Activated T-cell treated with anti-CD3 and anti-CD28 coated beads, Interleukin-2, amount 50 U/mL, for 48 hours (primary cell): ENCODE measurements at regions not wholly inside any gene's neighbourhood (a gene's known extent, or its start where the extent isn't known, plus 50 kb on each side); places are given as distances from the start of the nearest gene placed in this dataset.
"Not testable (repeated sequence)": the region's sequence is repeated elsewhere in the genome, so short reads cannot be mapped to it uniquely, and the experiment has no call there.

ENCODE experiments used
- DNase-seq, 2 experiments: peaks; one replicate each; pipeline ENCODE4 v3.0.0-alpha.2; 2020

GRCh38 chr2:193352665-193353242 is 1158.0 kb upstream of the TMEFF2 start:
- DNase-seq = not testable (repeated sequence)

GRCh38 chr2:193350509-193350908 is 1155.8 kb upstream of the TMEFF2 start:
- no peak for DNase-seq

- DNase-seq = no peak
These were observed 1154.9 kb upstream of the TMEFF2 start for GRCh38 chr2:193349642-193350041.

- no peak for DNase-seq
These were observed 1153.3 kb upstream of the TMEFF2 start for GRCh38 chr2:193348055-193348454.

- DNase-seq = no peak
These were observed 1142.0 kb upstream of the TMEFF2 start for GRCh38 chr2:193336781-193337180.

DNA sequence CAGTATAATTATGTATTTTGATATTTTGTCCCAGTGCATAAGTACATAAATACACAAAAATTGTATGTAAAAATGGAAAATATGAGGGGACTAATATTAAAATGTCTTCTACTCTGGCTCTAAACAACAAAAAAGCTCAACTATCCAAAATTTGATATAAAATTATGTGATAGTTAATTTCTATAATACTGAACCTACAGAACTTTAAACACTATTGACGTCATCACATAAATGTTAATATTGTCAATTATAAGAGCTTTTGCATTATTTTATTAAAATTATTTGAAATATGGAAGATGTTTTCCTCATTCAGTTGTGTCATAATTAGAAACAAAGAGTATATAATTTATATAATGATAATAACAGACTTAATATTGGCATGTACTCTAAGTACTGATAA is 1139.7 kb upstream of the TMEFF2 start:
- DNase-seq = no peak

GRCh38 chr2:193333539-193333938 is 1138.8 kb upstream of the TMEFF2 start:
- no peak for DNase-seq

GRCh38 chr2:193332941-193333340 is 1138.2 kb upstream of the TMEFF2 start:
- no peak for DNase-seq

DNA sequence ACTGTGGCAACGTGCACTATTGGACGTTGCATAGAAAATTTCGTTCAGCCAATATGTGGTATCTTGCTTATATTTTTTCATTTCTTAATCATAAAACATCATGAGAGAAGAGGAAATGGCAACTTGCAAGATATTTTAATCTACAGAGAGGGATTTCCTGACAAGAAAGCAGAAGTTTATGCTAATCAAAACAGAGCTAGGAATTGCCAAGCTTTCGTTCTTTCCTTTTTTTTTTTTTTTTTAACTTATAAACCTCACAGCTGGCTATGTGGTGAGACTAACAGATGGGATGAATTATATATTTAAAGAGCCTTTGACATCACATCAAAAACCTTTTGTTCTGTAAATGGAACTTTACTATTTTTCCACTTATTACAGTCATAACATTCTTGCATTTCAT is 1136.9 kb upstream of the TMEFF2 start:
- no peak for DNase-seq

DNA sequence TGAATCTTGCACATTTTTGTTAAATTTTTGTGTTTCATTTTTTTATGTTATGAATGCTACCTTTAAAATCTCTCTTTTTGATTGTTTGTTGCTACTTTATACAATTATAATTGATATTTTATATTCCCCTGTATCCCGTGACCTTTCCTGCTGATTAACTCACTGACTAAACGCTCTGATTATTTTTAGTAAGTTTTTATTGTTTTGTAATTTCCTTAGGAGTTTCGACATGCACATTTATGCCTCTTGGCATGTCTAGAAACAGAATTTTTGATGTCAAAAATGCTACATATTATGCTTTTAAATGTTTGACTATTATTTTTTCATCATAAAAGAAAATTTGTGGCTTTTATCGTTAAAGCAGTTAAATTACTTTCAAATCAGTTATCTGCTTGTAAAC is 1131.6 kb upstream of the TMEFF2 start:
- no peak for DNase-seq

- DNase-seq = no peak
These were observed 1120.8 kb upstream of the TMEFF2 start for GRCh38 chr2:193315428-193316091.

- DNase-seq = no peak
These were observed 1108.7 kb upstream of the TMEFF2 start for GRCh38 chr2:193303464-193303863.

DNA sequence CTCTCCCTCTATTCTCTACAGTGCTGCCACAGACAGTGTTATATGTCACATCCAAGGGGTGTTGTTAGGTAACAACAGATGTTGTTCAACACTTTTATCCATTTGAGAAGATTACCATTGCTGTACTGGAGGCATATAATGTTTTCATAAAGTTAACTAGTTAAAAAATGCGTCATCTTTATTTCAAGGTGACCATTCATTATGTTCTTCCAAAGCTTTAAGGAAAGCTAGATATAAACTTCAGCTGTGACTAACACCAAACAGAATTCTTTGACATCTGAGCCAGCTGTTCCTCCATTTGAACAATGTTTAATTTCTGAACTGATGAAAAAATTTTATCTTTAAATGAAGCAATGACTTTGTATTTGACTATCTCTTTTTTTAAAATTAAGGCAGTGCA is 1099.6 kb upstream of the TMEFF2 start:
- DNase-seq = no peak

DNA sequence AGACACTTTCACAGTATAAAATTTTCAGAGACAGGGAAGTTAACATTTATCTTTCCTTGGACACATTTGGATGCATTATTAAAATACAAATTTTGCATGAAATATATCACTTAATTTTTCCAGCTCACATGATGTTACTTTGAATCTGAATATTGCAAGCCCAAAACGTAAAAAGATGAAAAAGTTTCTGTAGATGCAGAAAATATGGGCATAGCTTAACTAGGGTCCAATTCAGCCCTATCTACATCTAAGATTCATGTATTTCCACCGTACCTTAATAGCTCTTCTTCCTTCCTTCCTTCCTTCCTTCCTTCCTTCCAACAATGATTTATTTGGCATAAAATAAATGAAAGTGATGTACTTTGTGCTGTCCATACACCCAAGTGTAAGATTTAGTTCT is 1084.6 kb upstream of the TMEFF2 start:
- no peak for DNase-seq

GRCh38 chr2:193276988-193277387 is 1082.3 kb upstream of the TMEFF2 start:
- no peak for DNase-seq

DNA sequence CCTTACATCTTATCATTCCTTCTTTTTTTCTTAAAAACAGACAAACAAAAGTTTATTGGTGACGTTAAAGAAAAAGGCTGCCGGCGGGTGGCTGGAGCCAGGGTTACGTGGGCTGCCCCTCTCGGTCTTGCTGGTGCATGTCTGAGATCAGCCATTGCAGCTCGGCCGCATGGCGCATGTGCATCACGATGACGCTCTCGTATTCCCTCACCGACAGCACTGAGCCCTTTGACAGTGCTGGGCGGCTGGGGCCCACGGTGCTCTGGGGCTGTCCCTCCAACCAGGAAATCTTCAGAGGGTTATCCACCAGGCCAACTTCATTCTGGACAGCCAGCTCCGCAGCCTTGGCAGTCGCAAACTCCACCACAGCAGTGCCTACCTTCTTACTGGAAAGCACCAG is 1081.8 kb upstream of the TMEFF2 start:
- DNase-seq = no peak

DNA sequence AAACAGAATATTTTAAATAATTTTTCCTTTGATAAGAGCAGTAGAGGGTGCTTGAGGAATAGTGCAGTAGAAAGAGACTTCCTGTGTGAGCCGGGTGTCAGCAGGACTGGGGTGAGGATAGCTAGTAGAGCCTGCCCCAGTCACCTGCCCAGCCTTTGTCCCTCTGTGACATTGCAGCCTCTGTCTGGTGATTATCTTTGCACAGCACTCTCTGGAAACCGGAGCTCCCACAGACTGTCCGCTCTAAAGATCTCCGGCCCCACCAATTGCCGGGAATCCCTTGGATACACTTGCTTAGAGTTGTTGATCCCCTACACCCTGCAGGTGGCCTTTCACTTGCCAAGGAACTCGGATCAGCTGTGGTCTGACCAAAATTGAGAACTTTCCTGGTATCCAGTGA is 1081.3 kb upstream of the TMEFF2 start:
- DNase-seq = no peak

DNA sequence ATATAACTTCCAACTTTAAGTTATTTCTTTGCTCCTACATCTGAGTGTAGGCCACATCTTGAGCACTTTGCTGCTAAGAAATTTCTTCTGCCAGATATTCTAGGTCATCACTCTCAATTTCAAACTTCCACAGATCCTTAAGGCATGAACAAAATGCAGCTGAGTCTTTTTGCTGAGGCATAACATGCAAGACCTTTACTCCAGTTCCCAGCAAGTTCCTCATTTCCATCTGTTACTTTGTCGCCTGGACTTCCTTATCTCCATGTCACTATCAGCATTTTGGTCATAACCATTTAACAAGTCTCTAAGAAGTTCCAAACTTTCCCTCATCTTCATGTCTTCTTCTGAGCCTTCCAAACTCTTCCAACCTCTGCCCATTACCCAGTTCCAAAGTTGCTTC is 1077.3 kb upstream of the TMEFF2 start:
- no peak for DNase-seq

DNA sequence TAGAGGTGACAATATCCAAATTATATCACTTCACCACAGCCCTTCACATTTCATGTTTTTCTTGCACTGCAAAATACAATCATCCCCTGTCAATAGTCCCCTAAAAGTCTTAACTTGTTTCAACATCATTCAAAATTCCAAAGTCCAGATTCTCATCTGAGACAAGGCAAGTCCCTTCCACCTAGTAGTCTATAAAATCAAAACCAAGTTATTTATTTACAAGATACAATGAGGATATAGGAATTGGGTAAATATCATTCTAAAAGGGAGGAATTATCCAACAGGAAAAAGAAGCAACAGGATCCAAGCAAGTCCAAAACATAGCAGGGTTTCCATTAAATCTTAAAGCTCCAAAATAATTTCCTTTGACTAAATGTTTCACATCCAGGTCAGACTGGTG is 1076.1 kb upstream of the TMEFF2 start:
- DNase-seq = no peak

DNA sequence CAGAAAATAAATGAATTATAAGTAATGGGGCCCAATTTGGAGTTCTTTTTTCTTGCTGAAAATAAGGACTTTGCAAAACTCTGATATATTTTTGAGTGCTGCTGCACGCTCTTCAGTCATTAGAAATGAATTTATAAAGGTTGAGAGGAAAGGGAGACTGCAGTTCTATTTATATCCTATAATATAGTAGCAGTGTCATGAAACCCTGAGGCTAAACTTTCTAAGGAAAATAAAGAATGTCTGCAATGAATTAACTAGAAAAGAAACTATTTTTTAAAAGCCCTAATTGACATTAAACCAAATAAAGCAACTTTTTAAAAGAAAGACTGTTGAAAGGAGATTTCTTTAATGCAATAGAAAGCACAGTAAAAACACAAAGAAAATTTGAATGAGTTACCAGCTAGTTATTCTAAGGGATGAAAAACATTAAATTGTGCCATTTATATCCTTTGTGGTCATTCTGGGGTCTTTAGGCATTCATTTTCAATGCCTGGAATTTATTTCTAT is 1072.8 kb upstream of the TMEFF2 start:
- no peak for DNase-seq

DNA sequence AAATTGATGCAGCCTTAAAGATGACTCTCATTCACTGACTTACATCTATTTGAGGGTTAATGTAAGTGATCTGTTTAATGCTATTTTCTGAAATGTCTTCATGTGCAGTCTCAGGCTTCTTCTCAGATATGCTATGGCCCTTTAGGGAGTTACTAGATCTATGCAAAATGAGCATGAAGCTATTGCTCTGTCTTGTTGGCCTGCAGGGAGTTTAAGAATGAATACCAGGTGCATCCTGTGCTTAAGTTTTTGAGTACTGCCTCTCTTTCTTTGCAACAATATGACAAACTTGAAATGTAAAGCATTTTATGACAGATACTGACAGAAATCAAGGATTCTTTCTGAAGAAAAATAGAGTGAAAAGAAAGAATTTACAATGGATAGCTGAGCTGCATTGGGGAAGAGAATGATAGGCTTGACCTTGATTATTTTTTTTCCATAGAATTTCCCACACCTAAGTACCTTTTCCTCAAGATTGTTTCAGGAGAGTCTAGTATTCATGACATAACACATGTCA is 1058.3 kb upstream of the TMEFF2 start:
- no peak for DNase-seq

DNA sequence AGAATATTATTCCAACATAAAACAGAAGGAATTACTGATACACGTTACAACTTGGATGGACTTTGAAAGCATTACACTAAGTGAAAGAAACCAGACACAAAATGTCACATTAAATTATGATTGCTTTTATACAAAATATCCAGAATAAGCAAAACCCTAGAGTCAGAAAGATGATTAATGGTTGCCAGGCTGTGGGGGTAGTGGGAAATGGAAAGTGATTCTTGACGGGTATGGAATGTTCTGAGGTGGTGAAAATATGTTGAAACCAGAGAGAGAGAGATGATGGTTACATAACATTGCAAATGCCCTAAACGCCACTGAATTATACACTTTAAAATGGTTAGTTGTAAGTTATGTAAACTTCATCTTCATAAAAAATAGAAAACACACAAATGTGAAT is 1057.2 kb upstream of the TMEFF2 start:
- no peak for DNase-seq

- no peak for DNase-seq
These were observed 1055.7 kb upstream of the TMEFF2 start for GRCh38 chr2:193250389-193250788.

GRCh38 chr2:193240752-193241151 is 1046.0 kb upstream of the TMEFF2 start:
- no peak for DNase-seq

- no peak for DNase-seq
These were observed 1036.9 kb upstream of the TMEFF2 start for GRCh38 chr2:193231634-193232033.
